ENCODE measurements at regions not wholly inside any gene's neighbourhood (a gene's known extent, or its start where the extent isn't known, plus 50 kb on each side); places are given as distances from the start of the nearest gene placed in this dataset.
"Not testable (repeated sequence)": the region's sequence is repeated elsewhere in the genome, so short reads cannot be mapped to it uniquely, and the experiment has no call there.

- Histone ChIP-seq H3K4me3 (no peak overlapping the region), H3K9me3 (ENCODE audit: low read depth, low read length) (no peaks in the 10 kb centered on the region), H3K27ac (no peak overlapping the region), H3K36me3 (ENCODE audit: insufficient read depth, low read length) (no peaks in the 10 kb centered on the region), H3K9ac (ENCODE audit: insufficient read length) (no peak overlapping the region)
- DNase-seq (ENCODE audit: low read depth, low spot score), result no peak
- TF ChIP-seq EZH2 (IDR thresholded peaks at IDR 0.05) (no peak), FOXP2 (optimal IDR thresholded peaks at IDR 0.05; ENCODE audit: control extremely low read depth, extremely low read length, insufficient read depth) (no peak), POLR2AphosphoS5 (IDR thresholded peaks at IDR 0.05; ENCODE audit: borderline replicate concordance, low read depth, low read length) (no peak)
These were observed 139.6 kb downstream of the MYLK4 start for GRCh38 chr6:2611092-2611491.

- no peak for TF ChIP-seq EZH2 (IDR thresholded peaks at IDR 0.05)
- no peak for TF ChIP-seq POLR2AphosphoS5 (IDR thresholded peaks at IDR 0.05; ENCODE audit: borderline replicate concordance, low read depth, low read length)
- TF ChIP-seq FOXP2 (optimal IDR thresholded peaks at IDR 0.05; ENCODE audit: control extremely low read depth, extremely low read length, insufficient read depth), result no peak
- no peak overlapping the region for H3K4me3 ChIP-seq
- DNase-seq (ENCODE audit: low read depth, low spot score), result no peak
- no peaks in the 10 kb centered on the region for H3K9me3 ChIP-seq (ENCODE audit: low read depth, low read length)
- H3K9ac ChIP-seq (ENCODE audit: insufficient read length), result no peak overlapping the region
- no peak overlapping the region for H3K27ac ChIP-seq
- H3K36me3 ChIP-seq (ENCODE audit: insufficient read depth, low read length), result no peaks in the 10 kb centered on the region
These were observed 142.2 kb downstream of the MYLK4 start for GRCh38 chr6:2608503-2608902.

GRCh38 chr6:2600363-2600762 is 150.4 kb downstream of the MYLK4 start:
- Histone ChIP-seq H3K36me3 (ENCODE audit: insufficient read depth, low read length) (no peaks in the 10 kb centered on the region), H3K9me3 (ENCODE audit: low read depth, low read length) (no peaks in the 10 kb centered on the region), H3K27ac (no peak overlapping the region), H3K4me3 (no peak overlapping the region), H3K9ac (ENCODE audit: insufficient read length) (no peak overlapping the region)
- DNase-seq (ENCODE audit: low read depth, low spot score), result no peak
- TF ChIP-seq FOXP2 (optimal IDR thresholded peaks at IDR 0.05; ENCODE audit: control extremely low read depth, extremely low read length, insufficient read depth) (no peak), EZH2 (IDR thresholded peaks at IDR 0.05) (no peak), POLR2AphosphoS5 (IDR thresholded peaks at IDR 0.05; ENCODE audit: borderline replicate concordance, low read depth, low read length) (no peak)

- TF ChIP-seq EZH2 (IDR thresholded peaks at IDR 0.05) (no peak), FOXP2 (optimal IDR thresholded peaks at IDR 0.05; ENCODE audit: control extremely low read depth, extremely low read length, insufficient read depth) (no peak), POLR2AphosphoS5 (IDR thresholded peaks at IDR 0.05; ENCODE audit: borderline replicate concordance, low read depth, low read length) (no peak)
- Histone ChIP-seq H3K27ac (no peak overlapping the region), H3K4me3 (no peak overlapping the region), H3K36me3 (ENCODE audit: insufficient read depth, low read length) (no peaks in the 10 kb centered on the region), H3K9me3 (ENCODE audit: low read depth, low read length) (no peaks in the 10 kb centered on the region), H3K9ac (ENCODE audit: insufficient read length) (no peak overlapping the region)
- DNase-seq (ENCODE audit: low read depth, low spot score), result no peak
These were observed 150.9 kb downstream of the MYLK4 start for GRCh38 chr6:2599817-2600216.

GRCh38 chr6:2598867-2599266 is 151.9 kb downstream of the MYLK4 start:
- H3K9ac ChIP-seq (ENCODE audit: insufficient read length), result no peak overlapping the region
- H3K4me3 ChIP-seq, result no peak overlapping the region
- H3K36me3 ChIP-seq (ENCODE audit: insufficient read depth, low read length), result no peaks in the 10 kb centered on the region
- TF ChIP-seq POLR2AphosphoS5 (IDR thresholded peaks at IDR 0.05; ENCODE audit: borderline replicate concordance, low read depth, low read length), result no peak
- no peak for TF ChIP-seq FOXP2 (optimal IDR thresholded peaks at IDR 0.05; ENCODE audit: control extremely low read depth, extremely low read length, insufficient read depth)
- no peak for TF ChIP-seq EZH2 (IDR thresholded peaks at IDR 0.05)
- DNase-seq (ENCODE audit: low read depth, low spot score), result no peak
- H3K27ac ChIP-seq, result no peak overlapping the region
- H3K9me3 ChIP-seq (ENCODE audit: low read depth, low read length), result no peaks in the 10 kb centered on the region

- TF ChIP-seq FOXP2 (optimal IDR thresholded peaks at IDR 0.05; ENCODE audit: control extremely low read depth, extremely low read length, insufficient read depth) (no peak), EZH2 (IDR thresholded peaks at IDR 0.05) (no peak), POLR2AphosphoS5 (IDR thresholded peaks at IDR 0.05; ENCODE audit: borderline replicate concordance, low read depth, low read length) (no peak)
- H3K27ac ChIP-seq, result no peak overlapping the region
- no peak for DNase-seq (ENCODE audit: low read depth, low spot score)
- H3K36me3 ChIP-seq (ENCODE audit: insufficient read depth, low read length), result no peaks in the 10 kb centered on the region
- H3K4me3 ChIP-seq, result no peak overlapping the region
- H3K9me3 ChIP-seq (ENCODE audit: low read depth, low read length), result no peaks in the 10 kb centered on the region
- no peak overlapping the region for H3K9ac ChIP-seq (ENCODE audit: insufficient read length)
These were observed 152.7 kb downstream of the MYLK4 start for GRCh38 chr6:2597991-2598390.

- not testable (repeated sequence) for H3K9me3 ChIP-seq (ENCODE audit: low read depth, low read length); H3K4me3 ChIP-seq; H3K36me3 ChIP-seq (ENCODE audit: insufficient read depth, low read length); H3K9ac ChIP-seq (ENCODE audit: insufficient read length); H3K27ac ChIP-seq; DNase-seq (ENCODE audit: low read depth, low spot score)
These were observed 153.3 kb downstream of the MYLK4 start for GRCh38 chr6:2597457-2597856.

GRCh38 chr6:2596222-2596621 is 154.5 kb downstream of the MYLK4 start:
- H3K4me3 ChIP-seq, result no peak overlapping the region
- no peak overlapping the region for H3K27ac ChIP-seq
- H3K9me3 ChIP-seq (ENCODE audit: low read depth, low read length), result no peaks in the 10 kb centered on the region
- TF ChIP-seq FOXP2 (optimal IDR thresholded peaks at IDR 0.05; ENCODE audit: control extremely low read depth, extremely low read length, insufficient read depth) (no peak), POLR2AphosphoS5 (IDR thresholded peaks at IDR 0.05; ENCODE audit: borderline replicate concordance, low read depth, low read length) (no peak), EZH2 (IDR thresholded peaks at IDR 0.05) (no peak)
- no peak overlapping the region for H3K9ac ChIP-seq (ENCODE audit: insufficient read length)
- DNase-seq (ENCODE audit: low read depth, low spot score), result no peak
- H3K36me3 ChIP-seq (ENCODE audit: insufficient read depth, low read length), result no peaks in the 10 kb centered on the region

- no peak overlapping the region for H3K27ac ChIP-seq
- no peaks in the 10 kb centered on the region for H3K9me3 ChIP-seq (ENCODE audit: low read depth, low read length)
- TF ChIP-seq EZH2 (IDR thresholded peaks at IDR 0.05) (no peak), POLR2AphosphoS5 (IDR thresholded peaks at IDR 0.05; ENCODE audit: borderline replicate concordance, low read depth, low read length) (no peak), FOXP2 (optimal IDR thresholded peaks at IDR 0.05; ENCODE audit: control extremely low read depth, extremely low read length, insufficient read depth) (no peak)
- no peaks in the 10 kb centered on the region for H3K36me3 ChIP-seq (ENCODE audit: insufficient read depth, low read length)
- no peak overlapping the region for H3K4me3 ChIP-seq
- H3K9ac ChIP-seq (ENCODE audit: insufficient read length), result no peak overlapping the region
- no peak for DNase-seq (ENCODE audit: low read depth, low spot score)
These were observed 155.9 kb downstream of the MYLK4 start for GRCh38 chr6:2594868-2595267.
